HK-2 (cell line): ENCODE measurements at regions not wholly inside any gene's neighbourhood (a gene's known extent, or its start where the extent isn't known, plus 50 kb on each side); places are given as distances from the start of the nearest gene placed in this dataset.
A peak's percentile ranks its signal among the peaks of the same experiment; 100 is the strongest.

ENCODE experiments used
- DNase-seq: peaks from one replicate; pipeline ENCODE4 v3.0.0-alpha.2; 2018; ENCODE audit not compliant: unreplicated experiment

DNA sequence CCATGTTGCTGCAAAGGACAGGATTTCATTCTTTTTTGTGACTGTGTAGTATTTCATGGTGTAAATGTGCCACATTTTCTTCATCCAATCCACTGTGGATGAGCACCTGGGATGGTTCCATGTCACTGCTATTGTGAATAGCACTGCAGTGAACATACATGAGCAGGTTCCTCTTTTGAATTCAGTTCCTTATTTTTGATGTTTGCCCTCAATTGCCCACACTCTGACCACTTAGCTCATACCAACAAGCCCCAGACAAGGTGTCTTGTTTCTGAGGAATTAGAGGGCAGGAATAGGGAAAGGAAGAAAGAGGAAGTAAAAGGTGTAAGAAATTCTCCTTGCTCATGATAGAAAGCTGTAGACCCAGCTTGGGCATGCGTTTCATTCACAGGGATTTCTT is 244.2 kb upstream of the ZNF507 start:
- no peak for DNase-seq

GRCh38 chr19:32103541-32103940 is 241.9 kb upstream of the ZNF507 start:
- DNase-seq = no peak

DNA sequence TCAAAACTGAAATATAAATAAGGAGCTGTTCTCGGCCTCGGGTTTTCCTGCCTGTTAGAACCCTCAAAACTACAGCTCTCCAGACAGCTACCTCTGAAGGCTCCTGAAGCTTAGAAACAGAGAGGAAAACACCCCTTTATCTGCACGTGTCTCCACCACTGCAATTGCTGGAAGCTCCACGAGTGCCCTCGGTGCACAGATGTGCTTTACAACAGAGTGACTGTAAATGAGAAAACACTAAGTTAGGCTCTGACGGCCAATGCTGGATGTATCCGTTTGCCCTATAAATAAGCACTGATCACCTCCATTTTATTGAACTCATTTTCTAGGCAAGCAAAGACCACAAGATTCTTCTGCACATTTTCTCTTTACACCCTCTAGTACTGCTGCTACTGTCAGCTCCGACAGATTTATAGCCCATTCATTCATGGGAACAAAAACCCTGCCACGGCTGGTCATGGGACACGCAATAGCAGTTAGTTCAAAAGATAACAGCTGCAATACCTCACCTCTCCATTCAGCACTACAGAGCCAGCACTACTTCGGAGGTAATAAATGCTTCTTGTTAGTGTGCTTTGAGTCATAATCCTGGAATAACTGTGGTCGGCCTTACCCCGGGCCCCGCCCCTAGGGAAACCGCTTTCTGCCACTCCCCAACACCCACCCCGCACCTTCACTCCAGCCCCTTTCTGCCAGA is 241.1 kb upstream of the ZNF507 start:
- peak; percentile 24 for DNase-seq

- no peak for DNase-seq
Measured at GRCh38 chr19:32104850-32105235, 240.6 kb upstream of the ZNF507 start.

DNA sequence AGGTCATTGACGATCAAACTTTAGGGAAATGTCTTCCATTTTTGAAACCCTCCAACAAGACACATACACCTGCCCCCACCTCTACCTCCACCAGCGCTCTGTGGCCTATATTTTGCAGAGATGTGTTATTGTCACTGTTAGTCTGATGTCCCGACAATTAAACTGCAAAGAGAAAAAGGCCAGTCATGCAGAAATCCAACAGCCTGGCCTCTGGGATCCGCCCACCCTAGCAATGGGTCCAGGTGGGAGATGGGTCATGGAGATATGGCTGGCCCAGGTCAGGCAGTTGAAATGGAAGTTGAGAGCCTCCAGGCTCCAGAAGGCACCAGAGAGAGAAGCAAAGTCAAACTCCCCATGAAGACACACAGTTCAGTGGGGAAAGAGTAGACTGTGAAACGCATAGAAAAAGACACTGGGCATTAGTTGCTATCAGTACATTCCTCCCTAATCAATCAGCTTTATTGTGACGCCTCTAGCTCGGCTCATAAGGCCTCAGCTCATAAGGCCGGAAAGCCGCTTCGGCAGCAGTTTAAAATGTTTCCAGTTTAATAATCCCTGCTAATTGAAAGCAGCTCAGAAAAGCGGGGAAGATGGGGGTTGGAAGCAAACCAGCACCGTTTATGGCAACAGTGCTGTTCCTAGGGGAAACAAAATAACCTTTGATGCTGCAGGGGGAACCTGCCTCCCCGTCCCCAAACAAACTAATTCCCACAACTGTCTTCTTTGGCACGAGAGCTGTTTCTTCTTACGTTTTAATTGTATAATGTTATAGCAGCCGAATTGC is 239.7 kb upstream of the ZNF507 start:
- DNase-seq = no peak

GRCh38 chr19:32122258-32122657 is 223.2 kb upstream of the ZNF507 start:
- DNase-seq = no peak

- DNase-seq = no peak
Measured at GRCh38 chr19:32123355-32123940, 222.0 kb upstream of the ZNF507 start.

- no peak for DNase-seq
Measured at GRCh38 chr19:32124585-32124984, 220.8 kb upstream of the ZNF507 start.

DNA sequence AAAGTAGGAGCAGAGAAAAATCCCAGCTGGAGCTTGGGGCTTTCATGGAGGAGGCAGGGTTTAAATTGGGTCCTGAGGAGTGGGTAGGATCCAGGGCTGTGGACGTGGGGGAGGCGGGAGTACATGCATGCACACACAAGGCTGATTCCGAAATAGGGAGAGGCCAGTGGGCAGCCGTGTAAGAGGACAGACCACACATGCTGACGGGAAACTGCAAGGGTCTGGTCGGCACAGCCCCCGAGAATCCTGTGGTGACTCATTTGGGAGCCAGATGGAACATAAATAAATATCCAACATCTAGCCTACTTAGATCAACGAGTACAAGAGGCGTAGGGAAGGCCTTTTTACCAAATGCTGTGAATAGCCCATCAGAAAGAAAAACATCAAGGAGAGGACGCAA is 216.3 kb upstream of the ZNF507 start:
- DNase-seq = no peak

- DNase-seq = no peak
Measured at GRCh38 chr19:32130332-32130731, 215.1 kb upstream of the ZNF507 start.

DNA sequence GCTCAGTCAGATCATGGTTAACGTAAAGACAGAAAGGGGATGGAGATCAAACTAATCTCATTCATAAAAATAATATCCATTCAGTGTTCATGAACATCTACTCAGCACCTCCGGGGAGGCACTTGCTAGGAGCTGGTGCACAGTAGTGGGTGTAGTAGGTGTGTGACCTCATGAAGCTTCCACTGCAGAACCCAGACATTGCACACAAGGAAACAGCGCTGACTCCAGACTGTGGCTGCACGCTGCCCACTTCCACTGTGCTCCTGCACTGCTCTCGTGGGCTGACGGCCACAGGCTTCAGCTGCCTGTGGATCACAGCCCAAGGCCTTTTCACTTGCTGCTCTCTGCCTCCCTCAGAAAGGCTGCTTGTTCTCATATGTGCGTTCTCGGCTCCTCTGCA is 214.4 kb upstream of the ZNF507 start:
- DNase-seq = no peak

DNA sequence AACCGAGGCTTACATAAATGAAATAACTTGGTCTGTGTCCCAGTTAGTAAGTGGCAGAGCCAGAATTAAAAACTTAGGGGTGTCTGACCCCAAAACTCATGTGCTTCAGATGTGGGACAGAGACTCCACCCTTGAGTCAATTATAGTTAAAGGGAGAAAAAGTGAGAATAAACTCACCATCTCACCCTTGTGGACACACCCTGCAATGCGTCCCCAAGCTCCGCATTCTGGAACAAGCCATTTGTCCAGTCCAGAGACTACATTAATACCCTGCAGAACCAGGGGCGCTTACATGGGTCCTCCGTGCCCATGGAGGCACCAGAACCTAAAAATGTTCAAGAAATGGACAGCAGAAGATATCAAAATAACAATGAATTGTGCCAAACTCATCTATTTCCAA is 207.0 kb upstream of the ZNF507 start:
- no peak for DNase-seq

GRCh38 chr19:32141840-32142511 is 203.4 kb upstream of the ZNF507 start:
- no peak for DNase-seq

- DNase-seq = no peak
Measured at GRCh38 chr19:32146664-32147063, 198.7 kb upstream of the ZNF507 start.

GRCh38 chr19:32150605-32151004 is 194.8 kb upstream of the ZNF507 start:
- DNase-seq = no peak

- DNase-seq = no peak
Measured at GRCh38 chr19:32154418-32154817, 191.0 kb upstream of the ZNF507 start.

DNA sequence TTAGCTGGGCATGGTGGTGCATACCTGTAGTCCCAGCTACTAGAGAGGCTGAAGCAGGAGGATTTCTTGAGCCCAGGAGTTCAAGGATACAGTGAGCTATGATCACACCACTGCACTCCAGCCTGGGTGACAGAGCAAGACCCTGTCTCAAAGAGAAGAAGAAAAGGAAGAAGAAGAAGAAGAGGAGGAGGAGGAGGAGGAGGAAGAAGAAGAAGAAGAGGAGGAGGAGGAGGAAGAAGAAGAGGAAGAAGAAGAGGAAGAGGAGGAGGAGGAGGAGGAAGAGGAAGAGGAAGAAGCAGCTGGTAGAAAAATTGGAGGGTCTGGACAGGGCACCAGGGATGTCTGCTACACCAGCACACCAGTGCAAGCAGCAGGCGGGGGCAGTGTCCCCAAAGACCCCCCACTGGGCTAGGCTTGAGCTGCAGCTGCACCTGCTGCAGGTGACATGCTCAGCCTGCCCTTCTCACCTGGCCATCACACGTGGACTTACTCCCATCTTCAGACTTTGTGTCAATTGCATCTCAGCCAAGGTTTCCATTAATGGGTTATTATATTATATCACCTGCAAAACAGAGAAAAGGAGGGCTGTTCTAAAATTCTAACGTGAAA is 180.9 kb upstream of the ZNF507 start:
- no peak for DNase-seq

DNA sequence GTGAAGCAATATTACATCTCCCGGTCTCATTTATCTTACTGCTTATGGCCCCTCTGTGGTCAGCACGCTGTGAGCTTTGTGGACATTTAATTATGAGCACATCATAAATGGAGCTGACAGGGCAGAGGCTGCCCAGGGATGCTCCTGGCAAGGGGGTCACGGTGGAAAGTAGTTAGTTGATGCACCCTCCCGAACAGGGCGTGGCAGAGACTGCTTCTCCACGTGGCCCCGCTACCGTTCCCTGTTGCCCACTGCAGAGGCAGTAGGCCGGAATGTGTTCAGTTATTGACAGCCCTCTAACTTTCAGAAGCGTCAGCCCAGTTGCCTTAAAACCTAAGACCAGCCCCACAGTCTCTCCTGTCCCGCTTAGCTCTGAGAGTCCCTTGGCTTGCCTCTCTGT is 180.3 kb upstream of the ZNF507 start:
- DNase-seq = no peak

DNA sequence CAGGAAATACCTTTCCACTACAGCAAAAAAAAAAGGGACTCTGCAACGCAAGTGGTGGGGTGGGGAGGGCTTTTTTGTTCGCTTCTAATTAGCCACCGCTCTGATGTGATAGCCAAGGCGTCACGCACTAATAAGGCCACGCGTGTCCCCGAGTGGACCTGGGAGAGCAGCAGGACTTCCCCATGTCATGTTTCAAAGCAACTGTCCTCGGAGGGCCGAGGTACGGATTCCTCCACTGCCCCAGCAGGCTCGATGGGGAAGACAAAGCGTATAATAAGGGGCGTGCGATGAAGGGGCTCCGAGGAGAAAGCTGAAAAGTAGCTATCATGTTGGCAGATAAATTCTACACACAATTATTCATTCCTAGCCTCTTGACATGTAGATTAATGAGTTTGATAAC is 179.7 kb upstream of the ZNF507 start:
- DNase-seq = no peak

DNA sequence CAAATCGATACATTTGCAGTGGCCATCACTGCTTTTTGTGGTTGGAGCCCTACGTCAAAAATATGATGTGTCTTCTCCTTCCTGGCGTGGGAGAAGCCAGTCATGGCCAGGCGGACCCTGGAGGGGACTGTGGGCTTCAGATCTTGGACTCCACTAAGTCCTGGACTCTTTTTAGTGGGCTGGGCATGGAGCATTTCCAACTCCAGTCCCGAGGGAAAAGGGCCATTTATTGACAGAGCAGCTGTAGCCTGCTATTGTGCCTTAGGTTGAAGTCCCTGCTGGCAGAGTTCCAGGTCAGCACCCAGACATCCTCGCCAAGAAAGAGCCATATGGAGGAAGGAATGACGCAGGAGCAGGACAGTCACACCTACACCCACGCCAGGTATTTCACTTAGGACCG is 179.2 kb upstream of the ZNF507 start:
- no peak for DNase-seq

GRCh38 chr19:32168111-32168510 is 177.3 kb upstream of the ZNF507 start:
- DNase-seq = no peak

DNA sequence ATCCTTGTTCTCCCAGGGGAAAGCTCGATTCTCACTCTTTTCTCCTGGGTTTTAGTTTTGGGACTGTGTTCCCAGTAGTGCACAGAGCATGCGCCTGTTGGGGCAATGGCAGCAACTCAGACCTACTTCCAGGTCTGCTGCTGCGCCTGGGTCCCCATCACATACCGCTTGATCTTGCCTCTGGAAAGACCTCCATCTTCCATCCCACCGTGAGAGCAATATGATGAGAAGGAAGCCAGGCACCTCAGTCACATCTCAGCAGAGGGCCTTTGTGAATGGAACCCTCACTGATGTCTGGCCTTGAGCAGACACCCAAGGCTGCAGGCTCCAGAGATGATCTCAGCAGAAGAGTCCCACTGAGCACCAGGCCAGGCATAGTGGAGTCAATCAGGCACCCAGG is 176.8 kb upstream of the ZNF507 start:
- no peak for DNase-seq
